Transverse colon (tissue), 4 donors: ENCODE measurements at regions not wholly inside any gene's neighbourhood (a gene's known extent, or its start where the extent isn't known, plus 50 kb on each side); places are given as distances from the start of the nearest gene placed in this dataset.

Experiments used
- CTCF ChIP-seq, 5 experiments: fragments of 200-600 bp in 3 of 5; fragments of 450-650 bp in 2 of 5; sonication (generic) in 3 of 5; IDR thresholded peaks; 1 replicate in 2 of 5; 2 replicates in 3 of 5; pipeline ENCODE4 v1.5.1; 2016 to 2017; ENCODE audit warnings: antibody characterized with exemption in 5 of 5, inconsistent platforms in 3 of 5, mild to moderate bottlenecking in 2 of 5, moderate library complexity in 1 of 5
- POLR2A ChIP-seq: fragments of 450-650 bp; IDR thresholded peaks from one replicate; pipeline ENCODE4 v1.6.1; 2016; ENCODE audit warnings: antibody characterized with exemption, mild to moderate bottlenecking, moderate library complexity
- POLR2AphosphoS5 ChIP-seq, 3 donors: sonication (generic); formaldehyde crosslinking; IDR thresholded peaks; one replicate each; pipeline ENCODE4 v1.6.1; 2016; ENCODE audit warnings: antibody characterized with exemption in 3 of 3

- TF ChIP-seq POLR2AphosphoS5 (IDR thresholded peaks at IDR 0.05) (no peak), CTCF (IDR thresholded peaks at IDR 0.05) (no peak), POLR2A (no peak)
Measured at GRCh38 chr2:221774136-221774535, 202.0 kb upstream of the EPHA4 start.
